HepG2 (cell line): ENCODE measurements at regions not wholly inside any gene's neighbourhood (a gene's known extent, or its start where the extent isn't known, plus 50 kb on each side); places are given as distances from the start of the nearest gene placed in this dataset.

Source experiments
- ATAD3A ChIP-seq: sonication (generic); formaldehyde crosslinking; IDR thresholded peaks from 2 replicates; pipeline ENCODE4 v1.4.0; 2020; ENCODE audit warnings: missing genetic modification reagents
- CHD4 ChIP-seq: fragments of 200-600 bp; sonication (generic); IDR thresholded peaks from 2 replicates; pipeline ENCODE4 v1.7.0; 2017; ENCODE audit warnings: mild to moderate bottlenecking, low read length, borderline replicate concordance
- EHMT2 ChIP-seq: fragments of 200-600 bp; sonication (generic); IDR thresholded peaks from 2 replicates; pipeline ENCODE4 v1.7.0; 2017; ENCODE audit warnings: antibody characterized with exemption, low read depth, low read length, borderline replicate concordance
- ETV5 ChIP-seq: IDR thresholded peaks from 2 replicates; pipeline ENCODE4 v1.6.1; 2018; ENCODE audit warnings: missing biosample characterization, missing genetic modification reagents, inconsistent platforms, borderline replicate concordance
- GATAD1 ChIP-seq: IDR thresholded peaks from 2 replicates; pipeline ENCODE4 v1.6.1; 2016; ENCODE audit warnings: missing genetic modification reagents, missing compliant biosample characterization
- GATAD2A ChIP-seq: IDR thresholded peaks from 2 replicates; pipeline ENCODE4 v1.6.1; 2016
- HNF1B ChIP-seq: sonication (generic); formaldehyde crosslinking; IDR thresholded peaks from 2 replicates; pipeline ENCODE4 v1.5.1; 2020; ENCODE audit warnings: mild to moderate bottlenecking, moderate library complexity, missing genetic modification reagents
- STAG1 ChIP-seq: sonication (generic); formaldehyde crosslinking; IDR thresholded peaks from 2 replicates; pipeline ENCODE4 v1.4.0; 2020; ENCODE audit warnings: missing genetic modification reagents
- THAP11 ChIP-seq: IDR thresholded peaks from 2 replicates; pipeline ENCODE4 v1.6.1; 2016; ENCODE audit warnings: missing biosample characterization, missing genetic modification reagents
- ZNF639 ChIP-seq: conservative IDR thresholded peaks from 2 replicates; pipeline ENCODE4 v1.6.1; 2018; ENCODE audit warnings: missing genetic modification reagents
- TF ChIP-seq, protein P1 (sequence below): sonication (generic); formaldehyde crosslinking; IDR thresholded peaks from 2 replicates; pipeline ENCODE4 v1.8.1; 2023; ENCODE audit warnings: mild to moderate bottlenecking, moderate library complexity, missing genetic modification reagents

- TF ChIP-seq STAG1 (CRISPR knock-in tag) = peak; percentile 86
- TF ChIP-seq GATAD2A (CRISPR knock-in tag) = 0 out of 2 replicates have a peak, but pooled peaks have one; percentile 29
- TF ChIP-seq CHD4 = peak; percentile 77; the same call in 1 of the 2 replicates
- TF ChIP-seq ATAD3A (CRISPR knock-in tag) = no peak
- peak; percentile 53; the same call in 1 of the 2 replicates for TF ChIP-seq EHMT2
- TF ChIP-seq, protein P1, sequence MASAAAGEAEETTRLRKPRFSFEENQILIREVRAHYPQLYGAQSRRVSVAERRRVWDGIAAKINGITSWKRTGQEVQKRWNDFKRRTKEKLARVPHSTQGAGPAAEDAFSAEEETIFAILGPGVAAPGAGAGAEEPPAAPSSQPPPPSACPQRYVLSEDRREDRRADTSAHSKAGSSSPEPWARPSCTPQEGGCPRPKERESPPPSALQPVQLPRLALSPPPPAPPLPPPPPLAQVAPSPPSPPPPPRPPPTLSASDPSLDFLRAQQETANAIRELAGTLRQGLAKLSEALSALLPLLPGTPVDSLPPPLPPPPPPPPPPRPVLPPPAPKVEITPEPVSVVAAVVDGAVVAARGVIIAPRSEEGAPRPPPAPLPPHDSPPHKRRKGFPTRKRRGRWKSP (CRISPR knock-in tag) = 0 out of 2 replicates have a peak, but pooled peaks have one; percentile 45
- peak; percentile 62; the same call in 1 of the 2 replicates for TF ChIP-seq THAP11 (CRISPR knock-in tag)
- no peak for TF ChIP-seq ZNF639 (CRISPR knock-in tag)
- 0 out of 2 replicates have a peak, but pooled peaks have one; percentile 14 for TF ChIP-seq HNF1B (CRISPR knock-in tag)
- peak; percentile 21; the same call in 1 of the 2 replicates for TF ChIP-seq ETV5 (CRISPR knock-in tag)
- peak; percentile 64; the same call in 1 of the 2 replicates for TF ChIP-seq GATAD1
Observed at GRCh38 chr14:100662879-100663760, 63.6 kb upstream of the DLK1 start (continued).
